ENCODE measurements at regions not wholly inside any gene's neighbourhood (a gene's known extent, or its start where the extent isn't known, plus 50 kb on each side); places are given as distances from the start of the nearest gene placed in this dataset.

DNA sequence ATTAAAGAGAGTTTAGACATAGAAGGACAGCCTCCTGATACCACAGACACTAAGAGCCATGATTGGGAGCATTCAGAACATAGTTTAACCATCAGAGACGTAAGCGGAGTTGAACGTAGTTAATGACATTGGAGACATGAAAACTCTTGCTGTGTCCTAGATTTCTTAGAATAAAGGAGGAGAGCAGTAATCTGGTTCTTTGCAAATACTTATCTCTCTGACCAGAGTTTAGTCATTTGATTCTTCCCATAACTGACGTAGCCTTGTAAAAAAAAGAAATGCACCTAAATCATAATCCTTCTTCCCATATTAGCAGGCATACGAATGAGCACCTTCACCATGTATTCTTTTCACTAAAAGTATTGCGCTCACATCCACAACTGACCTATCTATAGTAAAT is 433.3 kb upstream of the SMC2 start:
- POLR2A ChIA-PET: no interaction called here
- Histone ChIP-seq H3K36me3 (ENCODE audit: control insufficient read depth in 2 of 3, insufficient read depth in 3 of 3, low read length in 3 of 3) (no peaks in the 10 kb centered on the region), H3K27ac (ENCODE audit: low read depth, low read length) (no peak overlapping the region), H3K4me3 (ENCODE audit: low read length) (no peak overlapping the region), H3K9me3 (ENCODE audit: control insufficient read depth in 2 of 3, low read length in 3 of 3) (peaks cover 0 to 8% (median 0%) of the 10 kb centered on the region in 3 experiments), H3K4me1 (ENCODE audit: control insufficient read depth in 2 of 2, insufficient read depth in 2 of 2, low read length in 2 of 2) (no peaks in the 10 kb centered on the region), H3K27me3 (ENCODE audit: control insufficient read depth in 2 of 2, insufficient read depth in 2 of 2, low read length in 2 of 2) (no peaks in the 10 kb centered on the region)
- Mint-ChIP-seq H3K27me3 (no peaks in the 10 kb centered on the region), H3K4me3 (no peak overlapping the region), H3K36me3 (peaks cover 0 to 4% (median 0%) of the 10 kb centered on the region in 5 donors), H3K4me1 (no peaks in the 10 kb centered on the region), H3K27ac (no peak overlapping the region), H3K9me3 (peaks cover 3 to 36% (median 10%) of the 10 kb centered on the region in 11 donors)
- ATAC-seq (no peak), DNase-seq (no peak)
- intact Hi-C loops (cut with micrococcal nuclease): no loop called here
- CTCF ChIA-PET: no interaction called here

DNA sequence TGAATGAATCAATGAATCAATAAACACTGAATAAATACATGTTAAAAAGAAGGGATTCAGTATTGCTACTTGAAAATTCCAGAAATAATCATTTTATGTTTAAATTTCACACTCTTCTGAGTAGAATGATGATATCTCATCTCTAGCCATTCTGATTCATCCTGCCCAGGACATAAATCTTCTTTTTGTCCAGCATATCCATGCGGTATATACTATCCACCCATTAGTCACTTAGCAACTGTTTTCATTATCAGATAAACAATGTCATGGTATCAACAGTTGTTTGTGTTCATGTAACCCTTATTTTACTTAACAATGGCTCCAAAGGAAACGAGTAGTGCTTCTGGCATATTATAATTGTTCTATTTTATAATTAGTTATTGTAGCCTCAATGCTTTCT is 432.4 kb upstream of the SMC2 start:
- Mint-ChIP-seq H3K9me3 (peaks cover 3 to 34% (median 9%) of the 10 kb centered on the region in 11 donors), H3K36me3 (peaks cover 0 to 4% (median 0%) of the 10 kb centered on the region in 5 donors), H3K27ac (no peak overlapping the region), H3K4me3 (no peak overlapping the region), H3K4me1 (no peaks in the 10 kb centered on the region), H3K27me3 (no peaks in the 10 kb centered on the region)
- intact Hi-C loops (cut with micrococcal nuclease): no loop called here
- H3K27ac ChIP-seq (ENCODE audit: low read depth, low read length): no peak overlapping the region
- ChIA-PET CTCF (no interaction called here), POLR2A (no interaction called here)
- ATAC-seq (no peak), DNase-seq (no peak)
- no peaks in the 10 kb centered on the region for H3K4me1 ChIP-seq (ENCODE audit: control insufficient read depth in 2 of 2, insufficient read depth in 2 of 2, low read length in 2 of 2)
- H3K36me3 ChIP-seq (ENCODE audit: control insufficient read depth in 2 of 3, insufficient read depth in 3 of 3, low read length in 3 of 3): no peaks in the 10 kb centered on the region
- H3K27me3 ChIP-seq (ENCODE audit: control insufficient read depth in 2 of 2, insufficient read depth in 2 of 2, low read length in 2 of 2): no peaks in the 10 kb centered on the region
- H3K9me3 ChIP-seq (ENCODE audit: control insufficient read depth in 2 of 3, low read length in 3 of 3): peaks cover 0 to 8% (median 0%) of the 10 kb centered on the region in 3 experiments
- no peak overlapping the region for H3K4me3 ChIP-seq (ENCODE audit: low read length)

DNA sequence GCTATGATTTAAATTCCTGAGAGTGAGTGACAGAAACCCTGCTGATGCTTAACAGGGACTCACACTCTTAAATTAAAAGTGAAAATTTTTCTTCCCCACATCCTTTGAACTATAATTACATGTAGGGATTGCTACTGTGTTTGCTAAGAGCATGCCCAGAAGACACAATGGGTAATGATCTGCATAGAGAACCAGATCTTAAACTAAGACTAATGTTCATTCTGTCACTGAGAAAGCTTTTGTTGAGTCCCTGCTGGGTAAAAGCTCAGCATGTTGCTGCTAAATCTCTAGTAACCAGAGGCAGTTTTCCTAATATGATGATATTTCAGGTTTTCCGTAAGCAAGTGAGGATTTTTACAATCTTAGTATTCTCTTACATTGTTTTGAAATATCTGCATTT is 424.8 kb upstream of the SMC2 start:
- no peak overlapping the region for H3K4me3 Mint-ChIP-seq
- no peaks in the 10 kb centered on the region for H3K9me3 ChIP-seq (ENCODE audit: control insufficient read depth in 2 of 3, low read length in 3 of 3)
- no peak overlapping the region for H3K4me3 ChIP-seq (ENCODE audit: low read length)
- no peaks in the 10 kb centered on the region for H3K4me1 Mint-ChIP-seq
- CTCF ChIA-PET: no interaction called here
- POLR2A ChIA-PET: no interaction called here
- H3K36me3 Mint-ChIP-seq: no peaks in the 10 kb centered on the region
- DNase-seq (no peak), ATAC-seq (no peak)
- no peaks in the 10 kb centered on the region for H3K27me3 ChIP-seq (ENCODE audit: control insufficient read depth in 2 of 2, insufficient read depth in 2 of 2, low read length in 2 of 2)
- no peaks in the 10 kb centered on the region for H3K4me1 ChIP-seq (ENCODE audit: control insufficient read depth in 2 of 2, insufficient read depth in 2 of 2, low read length in 2 of 2)
- H3K36me3 ChIP-seq (ENCODE audit: control insufficient read depth in 2 of 3, insufficient read depth in 3 of 3, low read length in 3 of 3): no peaks in the 10 kb centered on the region
- no peak overlapping the region for H3K27ac Mint-ChIP-seq
- peaks cover 0 to 6% (median 0%) of the 10 kb centered on the region in 11 donors for H3K9me3 Mint-ChIP-seq
- H3K27me3 Mint-ChIP-seq: no peaks in the 10 kb centered on the region
- intact Hi-C loops (cut with micrococcal nuclease): no loop called here
- H3K27ac ChIP-seq (ENCODE audit: low read depth, low read length): no peak overlapping the region

DNA sequence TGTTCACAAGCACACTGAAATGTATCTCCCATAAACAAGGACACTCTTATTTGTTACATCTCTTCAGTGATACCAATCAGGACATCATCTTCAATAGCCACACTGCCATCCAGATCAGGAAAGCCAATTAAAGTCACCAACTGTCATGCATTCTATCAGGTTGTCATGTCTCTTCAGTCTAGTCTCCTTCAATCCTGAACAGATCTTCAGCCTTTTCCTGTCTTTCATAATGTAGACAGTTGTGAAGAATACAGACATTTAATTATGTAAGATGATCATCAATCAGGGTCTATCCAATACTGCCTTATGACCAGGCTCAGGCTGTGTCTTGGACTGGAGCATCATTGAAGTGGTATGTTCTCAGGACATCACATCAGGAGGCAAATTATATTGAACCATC is 419.8 kb upstream of the SMC2 start:
- Histone ChIP-seq H3K4me1 (ENCODE audit: control insufficient read depth in 2 of 2, insufficient read depth in 2 of 2, low read length in 2 of 2) (no peaks in the 10 kb centered on the region), H3K27ac (ENCODE audit: low read depth, low read length) (no peak overlapping the region), H3K27me3 (ENCODE audit: control insufficient read depth in 2 of 2, insufficient read depth in 2 of 2, low read length in 2 of 2) (no peaks in the 10 kb centered on the region), H3K36me3 (ENCODE audit: control insufficient read depth in 2 of 3, insufficient read depth in 3 of 3, low read length in 3 of 3) (no peaks in the 10 kb centered on the region), H3K9me3 (ENCODE audit: control insufficient read depth in 2 of 3, low read length in 3 of 3) (no peaks in the 10 kb centered on the region), H3K4me3 (ENCODE audit: low read length) (no peak overlapping the region)
- ChIA-PET POLR2A (no interaction called here), CTCF (no interaction called here)
- DNase-seq: no peak
- no peak for ATAC-seq
- intact Hi-C loops (cut with micrococcal nuclease): no loop called here
- Mint-ChIP-seq H3K4me1 (no peaks in the 10 kb centered on the region), H3K9me3 (peaks cover 0 to 6% (median 0%) of the 10 kb centered on the region in 11 donors), H3K27ac (no peak overlapping the region), H3K27me3 (peaks cover 0 to 4% (median 0%) of the 10 kb centered on the region in 5 donors), H3K36me3 (peaks cover 0 to 4% (median 0%) of the 10 kb centered on the region in 5 donors), H3K4me3 (no peak overlapping the region)

DNA sequence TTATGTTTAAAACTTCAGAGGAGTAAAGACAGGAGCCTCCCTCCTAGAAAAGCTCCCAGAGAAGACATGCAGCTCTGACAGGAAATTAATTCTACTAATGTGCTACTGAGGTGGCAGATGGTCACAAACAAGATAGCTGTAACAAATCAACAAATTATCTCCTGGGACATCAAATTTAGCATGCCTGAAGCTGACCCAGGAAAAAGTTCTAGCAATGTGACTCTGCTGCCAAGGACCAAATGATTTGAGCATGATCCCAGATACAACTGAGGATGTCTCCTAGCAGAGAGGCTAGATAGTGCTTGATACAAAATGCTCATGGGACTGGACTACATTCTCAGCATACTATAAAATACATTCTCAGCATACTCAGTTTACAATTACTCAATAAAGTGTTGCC is 413.5 kb upstream of the SMC2 start:
- H3K4me1 Mint-ChIP-seq: peaks cover 0 to 2% (median 0%) of the 10 kb centered on the region in 7 donors
- H3K27ac Mint-ChIP-seq: no peak overlapping the region
- CTCF ChIA-PET: no interaction called here
- Histone ChIP-seq H3K27me3 (ENCODE audit: control insufficient read depth in 2 of 2, insufficient read depth in 2 of 2, low read length in 2 of 2) (no peaks in the 10 kb centered on the region), H3K27ac (ENCODE audit: low read depth, low read length) (no peak overlapping the region), H3K4me3 (ENCODE audit: low read length) (no peak overlapping the region), H3K4me1 (ENCODE audit: control insufficient read depth in 2 of 2, insufficient read depth in 2 of 2, low read length in 2 of 2) (no peaks in the 10 kb centered on the region), H3K9me3 (ENCODE audit: control insufficient read depth in 2 of 3, low read length in 3 of 3) (no peaks in the 10 kb centered on the region), H3K36me3 (ENCODE audit: control insufficient read depth in 2 of 3, insufficient read depth in 3 of 3, low read length in 3 of 3) (no peaks in the 10 kb centered on the region)
- DNase-seq: no peak
- peaks cover 0 to 4% (median 0%) of the 10 kb centered on the region in 5 donors for H3K27me3 Mint-ChIP-seq
- peaks cover 0 to 4% (median 0%) of the 10 kb centered on the region in 11 donors for H3K9me3 Mint-ChIP-seq
- H3K4me3 Mint-ChIP-seq: no peak overlapping the region
- POLR2A ChIA-PET: no interaction called here
- no peak for ATAC-seq
- intact Hi-C loops (cut with micrococcal nuclease): no loop called here
- peaks cover 0 to 4% (median 0%) of the 10 kb centered on the region in 5 donors for H3K36me3 Mint-ChIP-seq

DNA sequence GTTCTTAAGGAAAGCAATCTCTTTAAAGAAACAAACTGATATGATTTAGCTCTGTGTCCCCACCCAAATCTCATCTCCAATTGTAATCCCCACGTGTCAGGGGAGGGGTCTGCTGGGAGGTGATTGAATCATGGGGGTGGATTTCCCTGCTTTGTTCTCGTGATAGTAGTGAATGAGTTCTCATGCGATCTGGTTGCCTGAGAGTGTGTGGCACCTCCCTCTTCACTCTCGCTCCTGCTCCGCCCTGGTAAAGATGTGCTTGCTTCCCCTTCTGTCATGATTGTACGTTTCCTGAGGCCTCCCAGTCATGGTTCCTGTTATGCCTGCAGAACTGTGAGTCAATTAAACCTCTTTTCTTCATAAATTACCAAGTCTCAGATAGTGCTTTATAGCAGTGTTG is 412.7 kb upstream of the SMC2 start:
- no peak overlapping the region for H3K4me3 ChIP-seq (ENCODE audit: low read length)
- intact Hi-C loops (cut with micrococcal nuclease): no loop called here
- ChIA-PET CTCF (no interaction called here), POLR2A (no interaction called here)
- no peaks in the 10 kb centered on the region for H3K27me3 ChIP-seq (ENCODE audit: control insufficient read depth in 2 of 2, insufficient read depth in 2 of 2, low read length in 2 of 2)
- no peaks in the 10 kb centered on the region for H3K9me3 ChIP-seq (ENCODE audit: control insufficient read depth in 2 of 3, low read length in 3 of 3)
- Mint-ChIP-seq H3K27me3 (peaks cover 0 to 4% (median 0%) of the 10 kb centered on the region in 5 donors), H3K36me3 (peaks cover 0 to under 1% (median 0%) of the 10 kb centered on the region in 5 donors), H3K27ac (no peak overlapping the region), H3K4me3 (no peak overlapping the region), H3K4me1 (peaks cover 0 to 2% (median 0%) of the 10 kb centered on the region in 7 donors), H3K9me3 (peaks cover 0 to 4% (median 0%) of the 10 kb centered on the region in 11 donors)
- H3K4me1 ChIP-seq (ENCODE audit: control insufficient read depth in 2 of 2, insufficient read depth in 2 of 2, low read length in 2 of 2): no peaks in the 10 kb centered on the region
- DNase-seq (no peak), ATAC-seq (no peak)
- H3K27ac ChIP-seq (ENCODE audit: low read depth, low read length): no peak overlapping the region
- H3K36me3 ChIP-seq (ENCODE audit: control insufficient read depth in 2 of 3, insufficient read depth in 3 of 3, low read length in 3 of 3): no peaks in the 10 kb centered on the region

DNA sequence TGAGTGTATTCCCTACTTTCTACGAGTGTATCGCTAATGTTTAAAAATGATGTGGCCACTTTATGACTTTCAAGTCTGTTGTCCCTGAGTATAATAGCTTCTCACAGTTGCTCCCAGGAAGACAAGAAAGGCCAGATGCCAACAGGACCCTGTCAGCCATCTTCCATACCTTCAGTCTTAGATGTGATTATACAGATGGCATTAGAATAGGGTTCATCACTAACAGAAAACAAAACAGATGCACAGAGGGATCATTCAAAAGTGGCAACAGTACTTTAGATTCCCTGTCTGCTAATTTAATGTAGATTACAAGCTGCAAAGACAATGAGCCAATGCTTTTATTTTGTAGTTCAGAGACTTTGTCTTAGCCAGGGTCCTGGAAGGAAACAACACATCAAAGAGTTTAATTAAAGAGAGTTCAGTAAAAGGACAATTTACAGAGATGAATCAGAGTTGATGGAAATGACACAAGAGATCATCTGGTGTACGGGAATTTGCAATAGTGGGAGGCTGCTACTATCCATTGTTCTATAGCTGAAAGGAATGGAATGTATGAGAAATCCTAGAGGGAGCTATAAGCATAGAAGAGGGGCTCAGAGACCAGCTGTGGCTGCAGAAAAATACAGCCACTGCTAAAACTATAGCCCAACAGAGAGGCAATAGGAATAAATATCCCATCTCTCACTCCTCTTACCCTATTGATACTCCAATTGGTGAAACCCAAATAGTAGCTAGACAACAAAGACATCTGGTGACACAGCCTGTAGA is 393.7 kb upstream of the SMC2 start:
- Histone ChIP-seq H3K27me3 (ENCODE audit: control insufficient read depth in 2 of 2, insufficient read depth in 2 of 2, low read length in 2 of 2) (no peaks in the 10 kb centered on the region), H3K4me3 (ENCODE audit: low read length) (no peak overlapping the region), H3K4me1 (ENCODE audit: control insufficient read depth in 2 of 2, insufficient read depth in 2 of 2, low read length in 2 of 2) (no peaks in the 10 kb centered on the region), H3K27ac (ENCODE audit: low read depth, low read length) (no peak overlapping the region), H3K9me3 (ENCODE audit: control insufficient read depth in 2 of 3, low read length in 3 of 3) (no peaks in the 10 kb centered on the region), H3K36me3 (ENCODE audit: control insufficient read depth in 2 of 3, insufficient read depth in 3 of 3, low read length in 3 of 3) (no peaks in the 10 kb centered on the region)
- Mint-ChIP-seq H3K4me1 (no peaks in the 10 kb centered on the region), H3K27ac (no peak overlapping the region), H3K27me3 (peaks cover 0 to 5% (median 0%) of the 10 kb centered on the region in 5 donors), H3K9me3 (peaks cover 0 to 11% (median 3%) of the 10 kb centered on the region in 11 donors), H3K36me3 (no peaks in the 10 kb centered on the region), H3K4me3 (no peak overlapping the region)
- DNase-seq: no peak
- ChIA-PET CTCF (no interaction called here), POLR2A (no interaction called here)
- no peak for ATAC-seq
- intact Hi-C loops (cut with micrococcal nuclease): no loop called here

All from naive thymus-derived CD4-positive, alpha-beta T cell (primary cell).